Thyroid gland (tissue), 4 donors: ENCODE measurements at regions not wholly inside any gene's neighbourhood (a gene's known extent, or its start where the extent isn't known, plus 50 kb on each side); places are given as distances from the start of the nearest gene placed in this dataset.

Source experiments
- CTCF ChIP-seq, 6 experiments: fragments of 200-600 bp in 3 of 6; fragments of 450-650 bp in 3 of 6; sonication (generic) in 3 of 6; IDR thresholded peaks; one replicate each; pipeline ENCODE4 v1.5.1; 2016 to 2019; ENCODE audit warnings: antibody characterized with exemption in 6 of 6, mild to moderate bottlenecking in 2 of 6, inconsistent platforms in 1 of 6, moderate library complexity in 1 of 6
- POLR2A ChIP-seq, 2 donors: fragments of 450-650 bp; IDR thresholded peaks; one replicate each; pipeline ENCODE4 v1.6.1; 2017; ENCODE audit warnings: antibody characterized with exemption in 2 of 2, mild to moderate bottlenecking in 2 of 2, moderate library complexity in 1 of 2

GRCh38 chr3:28726840-28727239, 378.2 kb upstream of the AZI2 start:
- TF ChIP-seq CTCF (IDR thresholded peaks at IDR 0.05) (peak in 4 of 6 experiments; percentile 44 to 69 (median 58)), POLR2A (IDR thresholded peaks at IDR 0.05) (no peak)
